ENCODE measurements at regions not wholly inside any gene's neighbourhood (a gene's known extent, or its start where the extent isn't known, plus 50 kb on each side); places are given as distances from the start of the nearest gene placed in this dataset.

- TF ChIP-seq, protein P1, sequence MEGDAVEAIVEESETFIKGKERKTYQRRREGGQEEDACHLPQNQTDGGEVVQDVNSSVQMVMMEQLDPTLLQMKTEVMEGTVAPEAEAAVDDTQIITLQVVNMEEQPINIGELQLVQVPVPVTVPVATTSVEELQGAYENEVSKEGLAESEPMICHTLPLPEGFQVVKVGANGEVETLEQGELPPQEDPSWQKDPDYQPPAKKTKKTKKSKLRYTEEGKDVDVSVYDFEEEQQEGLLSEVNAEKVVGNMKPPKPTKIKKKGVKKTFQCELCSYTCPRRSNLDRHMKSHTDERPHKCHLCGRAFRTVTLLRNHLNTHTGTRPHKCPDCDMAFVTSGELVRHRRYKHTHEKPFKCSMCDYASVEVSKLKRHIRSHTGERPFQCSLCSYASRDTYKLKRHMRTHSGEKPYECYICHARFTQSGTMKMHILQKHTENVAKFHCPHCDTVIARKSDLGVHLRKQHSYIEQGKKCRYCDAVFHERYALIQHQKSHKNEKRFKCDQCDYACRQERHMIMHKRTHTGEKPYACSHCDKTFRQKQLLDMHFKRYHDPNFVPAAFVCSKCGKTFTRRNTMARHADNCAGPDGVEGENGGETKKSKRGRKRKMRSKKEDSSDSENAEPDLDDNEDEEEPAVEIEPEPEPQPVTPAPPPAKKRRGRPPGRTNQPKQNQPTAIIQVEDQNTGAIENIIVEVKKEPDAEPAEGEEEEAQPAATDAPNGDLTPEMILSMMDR (conservative IDR thresholded peaks at IDR 0.05): no peak
- TF ChIP-seq ZFX (IDR thresholded peaks at IDR 0.05): no peak
Observed at GRCh38 chr9:109860521-109860920, 80.5 kb downstream of the PALM2AKAP2 start.
